Central memory CD8-positive, alpha-beta T cell (primary cell): ENCODE measurements at regions not wholly inside any gene's neighbourhood (a gene's known extent, or its start where the extent isn't known, plus 50 kb on each side); places are given as distances from the start of the nearest gene placed in this dataset.

ENCODE experiments used
- ATAC-seq: fragments of 150-1000 bp; cut with Tn5 transposase; replicated peaks from 2 replicates; pipeline ENCODE4 v1.10.0; 2022; ENCODE audit warnings: mild to moderate bottlenecking, moderate FRiP score, moderate number of reproducible peaks; ENCODE audit not compliant: poor library complexity, severe bottlenecking; ENCODE audit errors: extremely low read depth
- DNase-seq, 2 donors: peaks; one replicate each; pipeline ENCODE4 v3.0.0; 2021; ENCODE audit warnings: low spot score in 2 of 2
- H3K27ac Mint-ChIP-seq: one replicate; pipeline ENCODE4 v1.8.0; 2022; ENCODE audit warnings: low read depth, mild to moderate bottlenecking, moderate library complexity, mixed read lengths
- H3K27me3 Mint-ChIP-seq: one replicate; pipeline ENCODE4 v1.8.0; 2022; ENCODE audit warnings: mixed read lengths
- H3K36me3 Mint-ChIP-seq: one replicate; pipeline ENCODE4 v1.8.0; 2022; ENCODE audit warnings: mild to moderate bottlenecking, moderate library complexity, mixed read lengths; ENCODE audit not compliant: insufficient read depth
- H3K4me1 Mint-ChIP-seq: one replicate; pipeline ENCODE4 v1.8.0; 2022; ENCODE audit warnings: mixed read lengths
- H3K4me3 Mint-ChIP-seq: one replicate; pipeline ENCODE4 v1.8.0; 2022; ENCODE audit warnings: mild to moderate bottlenecking, moderate library complexity, mixed read lengths
- H3K9me3 Mint-ChIP-seq: one replicate; pipeline ENCODE4 v1.8.0; 2022; ENCODE audit warnings: mixed read lengths

- Mint-ChIP-seq H3K9me3 (no peaks in the 10 kb centered on the region), H3K27ac (no peak overlapping the region), H3K4me3 (no peak overlapping the region), H3K4me1 (no peaks in the 10 kb centered on the region), H3K27me3 (peaks cover 16% of the 10 kb centered on the region), H3K36me3 (no peaks in the 10 kb centered on the region)
- ATAC-seq = no peak
- no peak for DNase-seq
These were observed 75.8 kb upstream of the FN1 start for GRCh38 chr2:215511454-215512346.

GRCh38 chr2:215507836-215508235, 72.0 kb upstream of the FN1 start:
- Mint-ChIP-seq H3K4me1 (no peaks in the 10 kb centered on the region), H3K9me3 (no peaks in the 10 kb centered on the region), H3K36me3 (no peaks in the 10 kb centered on the region), H3K4me3 (no peak overlapping the region), H3K27ac (no peak overlapping the region), H3K27me3 (peaks cover 27% of the 10 kb centered on the region)
- DNase-seq (no peak), ATAC-seq (no peak)

GRCh38 chr2:215507136-215507535, 71.3 kb upstream of the FN1 start:
- H3K4me1 Mint-ChIP-seq = no peaks in the 10 kb centered on the region
- no peaks in the 10 kb centered on the region for H3K9me3 Mint-ChIP-seq
- H3K27me3 Mint-ChIP-seq = peaks cover 33% of the 10 kb centered on the region
- H3K4me3 Mint-ChIP-seq = no peak overlapping the region
- no peaks in the 10 kb centered on the region for H3K36me3 Mint-ChIP-seq
- no peak for DNase-seq
- no peak overlapping the region for H3K27ac Mint-ChIP-seq
- ATAC-seq = no peak

GRCh38 chr2:215506604-215506990, 70.7 kb upstream of the FN1 start:
- H3K4me1 Mint-ChIP-seq = no peaks in the 10 kb centered on the region
- ATAC-seq (no peak), DNase-seq (no peak)
- no peaks in the 10 kb centered on the region for H3K36me3 Mint-ChIP-seq
- H3K4me3 Mint-ChIP-seq = no peak overlapping the region
- no peak overlapping the region for H3K27ac Mint-ChIP-seq
- peaks cover 28% of the 10 kb centered on the region for H3K27me3 Mint-ChIP-seq
- no peaks in the 10 kb centered on the region for H3K9me3 Mint-ChIP-seq

GRCh38 chr2:215505044-215505786, 69.3 kb upstream of the FN1 start:
- no peak overlapping the region for H3K27ac Mint-ChIP-seq
- peaks cover 34% of the 10 kb centered on the region for H3K27me3 Mint-ChIP-seq
- no peak overlapping the region for H3K4me3 Mint-ChIP-seq
- H3K9me3 Mint-ChIP-seq = no peaks in the 10 kb centered on the region
- DNase-seq (no peak), ATAC-seq (no peak)
- H3K4me1 Mint-ChIP-seq = no peaks in the 10 kb centered on the region
- no peaks in the 10 kb centered on the region for H3K36me3 Mint-ChIP-seq

GRCh38 chr2:215504547-215504946, 68.7 kb upstream of the FN1 start:
- no peak overlapping the region for H3K27ac Mint-ChIP-seq
- no peak for ATAC-seq

GRCh38 chr2:215503381-215503780, 67.5 kb upstream of the FN1 start:
- H3K27me3 Mint-ChIP-seq = peaks cover 47% of the 10 kb centered on the region
- no peaks in the 10 kb centered on the region for H3K9me3 Mint-ChIP-seq
- no peak for DNase-seq
- H3K4me1 Mint-ChIP-seq = no peaks in the 10 kb centered on the region
- no peak overlapping the region for H3K27ac Mint-ChIP-seq
- no peak for ATAC-seq
- no peaks in the 10 kb centered on the region for H3K36me3 Mint-ChIP-seq
- H3K4me3 Mint-ChIP-seq = no peak overlapping the region

More at GRCh38 chr2:215504547-215504946, 68.7 kb upstream of the FN1 start:
- peaks cover 41% of the 10 kb centered on the region for H3K27me3 Mint-ChIP-seq
- H3K36me3 Mint-ChIP-seq = no peaks in the 10 kb centered on the region
- H3K4me1 Mint-ChIP-seq = no peaks in the 10 kb centered on the region
- H3K9me3 Mint-ChIP-seq = no peaks in the 10 kb centered on the region
- no peak for DNase-seq
- H3K4me3 Mint-ChIP-seq = no peak overlapping the region

- Mint-ChIP-seq H3K4me1 (no peaks in the 10 kb centered on the region), H3K36me3 (no peaks in the 10 kb centered on the region), H3K27me3 (peaks cover 56% of the 10 kb centered on the region), H3K4me3 (no peak overlapping the region), H3K27ac (no peak overlapping the region), H3K9me3 (no peaks in the 10 kb centered on the region)
- no peak for DNase-seq
- ATAC-seq = no peak
These were observed 64.6 kb upstream of the FN1 start for GRCh38 chr2:215500466-215500865.

GRCh38 chr2:215499331-215499730, 63.5 kb upstream of the FN1 start:
- ATAC-seq (no peak), DNase-seq (no peak)
- Mint-ChIP-seq H3K9me3 (no peaks in the 10 kb centered on the region), H3K27me3 (peaks cover 44% of the 10 kb centered on the region), H3K4me1 (no peaks in the 10 kb centered on the region), H3K4me3 (no peak overlapping the region), H3K36me3 (no peaks in the 10 kb centered on the region), H3K27ac (no peak overlapping the region)

GRCh38 chr2:215498431-215498830, 62.6 kb upstream of the FN1 start:
- H3K27ac Mint-ChIP-seq = no peak overlapping the region
- DNase-seq = no peak

GRCh38 chr2:215493376-215493775, 57.5 kb upstream of the FN1 start:
- no peaks in the 10 kb centered on the region for H3K9me3 Mint-ChIP-seq

More at GRCh38 chr2:215498431-215498830, 62.6 kb upstream of the FN1 start:
- Mint-ChIP-seq H3K4me1 (no peaks in the 10 kb centered on the region), H3K9me3 (no peaks in the 10 kb centered on the region), H3K27me3 (peaks cover 41% of the 10 kb centered on the region), H3K4me3 (no peak overlapping the region), H3K36me3 (no peaks in the 10 kb centered on the region)
- ATAC-seq = no peak

GRCh38 chr2:215489288-215489848, 53.5 kb upstream of the FN1 start:
- ATAC-seq (no peak), DNase-seq (no peak)
- Mint-ChIP-seq H3K27ac (no peak overlapping the region), H3K36me3 (no peaks in the 10 kb centered on the region), H3K27me3 (peaks cover 23% of the 10 kb centered on the region), H3K4me3 (no peak overlapping the region), H3K9me3 (no peaks in the 10 kb centered on the region), H3K4me1 (no peaks in the 10 kb centered on the region)

More at GRCh38 chr2:215493376-215493775, 57.5 kb upstream of the FN1 start:
- Mint-ChIP-seq H3K4me1 (no peaks in the 10 kb centered on the region), H3K27me3 (peaks cover 34% of the 10 kb centered on the region), H3K4me3 (no peak overlapping the region), H3K27ac (no peak overlapping the region), H3K36me3 (no peaks in the 10 kb centered on the region)
- no peak for DNase-seq
- ATAC-seq = no peak

GRCh38 chr2:215487002-215487372, 51.1 kb upstream of the FN1 start:
- Mint-ChIP-seq H3K27ac (no peak overlapping the region), H3K9me3 (no peaks in the 10 kb centered on the region), H3K4me3 (no peak overlapping the region), H3K27me3 (peaks cover 15% of the 10 kb centered on the region), H3K36me3 (no peaks in the 10 kb centered on the region), H3K4me1 (no peaks in the 10 kb centered on the region)
- ATAC-seq (no peak), DNase-seq (no peak)
